Stimulated activated CD8-positive, alpha-beta memory T cell treated with anti-CD3 and anti-CD28 coated beads, Interleukin-15, amount 100 ng/mL, for 4 hours (primary cell): ENCODE measurements at regions not wholly inside any gene's neighbourhood (a gene's known extent, or its start where the extent isn't known, plus 50 kb on each side); places are given as distances from the start of the nearest gene placed in this dataset.
"Not testable (repeated sequence)": the region's sequence is repeated elsewhere in the genome, so short reads cannot be mapped to it uniquely, and the experiment has no call there.

Experiments
- DNase-seq, 2 donors: peaks; one replicate each; pipeline ENCODE4 v3.0.0-alpha.2; 2020; ENCODE audit warnings: low read depth in 2 of 2

DNA sequence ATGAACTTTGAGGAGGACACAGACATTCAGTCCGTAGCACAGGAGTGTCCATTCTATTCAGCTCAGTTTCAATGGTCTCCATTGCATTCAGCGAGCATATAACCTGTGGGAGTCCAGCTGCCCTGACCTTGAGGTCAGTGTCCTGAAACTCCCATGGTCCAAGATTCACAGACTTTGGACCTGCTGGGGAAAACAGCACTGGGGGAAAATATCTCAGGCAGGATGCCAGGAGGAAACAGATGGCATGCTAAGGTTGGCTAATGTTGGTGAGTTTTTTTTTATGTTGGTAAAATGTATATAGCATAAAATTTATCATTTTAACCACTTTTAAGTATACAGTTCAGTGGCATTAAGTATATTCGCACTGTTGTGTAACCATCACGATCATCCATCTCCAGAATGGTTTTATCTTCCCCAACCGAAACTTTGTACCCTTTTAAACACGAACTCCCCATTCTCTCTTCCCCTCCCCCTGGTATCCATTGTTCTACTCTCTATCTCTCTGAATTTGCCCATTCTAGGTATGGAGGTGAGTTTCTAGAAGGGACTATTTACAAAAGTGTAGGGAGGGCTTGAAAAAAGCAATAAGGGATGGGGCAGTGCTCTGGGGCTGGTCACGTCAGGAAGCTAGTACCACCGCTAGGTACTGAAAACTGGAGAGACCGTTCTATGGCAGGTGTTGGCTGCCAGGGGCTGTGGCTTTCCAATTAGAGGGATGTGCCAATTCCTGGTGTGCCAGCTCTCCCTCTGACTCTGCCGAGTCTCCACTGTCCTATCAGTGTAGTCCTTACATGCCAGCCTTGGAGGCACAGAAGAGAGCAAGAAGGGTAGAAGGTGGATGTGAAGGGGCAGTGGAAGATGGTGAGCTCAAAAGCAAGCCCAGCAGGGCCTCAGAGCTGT is 85.3 kb downstream of the FOXD2 start:
- DNase-seq: no peak

DNA sequence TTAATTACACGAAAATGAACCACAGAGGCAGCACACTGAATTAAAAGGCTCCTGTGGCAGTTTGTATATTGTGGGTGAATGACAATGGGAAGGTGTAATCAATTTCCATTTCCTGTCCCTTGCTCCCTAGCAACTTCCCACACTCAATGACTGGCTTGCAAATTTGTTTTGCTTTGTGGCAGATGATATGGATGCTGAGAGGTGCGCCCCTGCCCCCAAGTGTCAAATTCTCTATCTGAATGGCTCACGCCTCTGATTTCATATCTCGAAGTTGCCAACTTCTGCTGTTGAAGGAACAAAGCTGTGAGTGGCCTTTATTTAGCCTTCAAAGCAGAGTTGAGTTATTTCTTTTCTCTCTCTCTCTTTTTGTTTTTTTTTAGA is 86.0 kb downstream of the FOXD2 start:
- DNase-seq: no peak

DNA sequence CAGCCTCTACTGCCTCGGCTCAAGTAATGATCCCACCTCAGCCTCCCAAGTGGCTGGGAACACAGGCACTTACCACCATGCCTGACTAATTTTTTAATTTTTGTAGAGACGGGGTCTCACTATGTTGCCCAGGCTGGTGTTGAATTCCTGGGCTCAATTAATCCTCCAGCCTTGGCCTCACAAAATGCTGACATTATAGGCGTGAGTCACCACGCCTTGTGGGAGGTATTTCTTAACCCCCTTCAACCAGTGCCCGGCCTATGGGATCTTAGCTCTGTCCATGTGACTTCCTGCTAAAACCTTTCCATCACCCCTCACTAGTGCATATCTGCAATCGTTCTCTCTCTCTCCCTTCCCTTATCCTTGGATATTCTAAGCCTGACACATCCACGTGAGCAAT is 86.4 kb downstream of the FOXD2 start:
- no peak for DNase-seq

DNA sequence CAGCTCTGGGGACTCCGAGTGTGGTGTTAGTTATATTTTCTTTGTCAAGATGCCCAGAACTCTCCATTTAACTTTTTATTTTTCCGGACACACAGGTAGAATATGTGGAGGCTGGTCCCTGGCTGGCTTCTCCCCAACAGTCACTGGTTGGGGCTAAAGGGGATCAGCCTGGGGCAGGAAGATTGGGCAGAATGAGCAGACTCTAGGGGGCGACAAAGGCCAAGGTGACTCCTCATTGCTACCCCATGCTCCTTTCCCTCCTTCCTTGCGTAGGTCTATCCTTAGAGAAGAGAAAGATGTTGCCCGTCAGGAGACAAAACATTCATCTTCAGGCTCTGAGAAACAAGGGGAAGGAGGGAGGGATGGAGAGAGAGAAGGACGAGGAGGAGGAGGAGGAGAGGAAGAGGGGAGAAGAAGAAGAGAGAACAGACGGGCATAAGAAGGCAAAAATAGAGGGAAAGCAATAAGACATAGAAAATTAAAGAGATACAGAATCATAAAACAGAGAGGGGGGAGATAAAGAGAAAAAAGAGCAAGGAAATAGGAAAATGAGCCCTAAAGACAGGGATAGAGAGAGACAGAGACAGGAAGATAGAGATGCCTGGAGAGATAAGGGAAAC is 89.9 kb downstream of the FOXD2 start:
- no peak for DNase-seq

DNA sequence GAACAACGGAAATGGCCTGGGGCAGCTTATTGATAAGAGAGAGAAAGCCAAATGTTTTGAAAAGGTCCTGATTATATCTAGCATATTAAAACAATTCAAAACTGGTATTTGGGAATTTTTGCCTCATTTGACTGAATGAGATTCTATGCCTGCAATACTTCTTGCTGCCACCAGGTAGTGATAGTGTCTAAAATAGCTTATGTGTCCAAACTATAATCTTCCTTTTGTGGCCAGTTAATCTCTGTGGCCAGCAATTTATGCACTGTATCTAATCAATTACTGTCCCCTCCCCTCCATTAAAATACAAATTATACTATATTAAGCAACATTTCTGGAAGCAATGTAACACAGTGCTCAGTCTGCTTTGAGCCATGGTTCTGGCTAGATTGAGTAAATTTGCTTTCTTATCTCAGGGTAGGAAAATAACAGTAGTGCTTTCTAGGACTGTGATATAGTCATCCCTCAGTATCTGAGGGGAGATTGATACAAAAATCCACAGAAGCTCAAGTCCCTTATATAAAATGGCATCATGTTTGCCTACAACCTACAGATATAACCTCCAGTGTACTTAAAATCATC is 91.8 kb downstream of the FOXD2 start:
- no peak for DNase-seq

DNA sequence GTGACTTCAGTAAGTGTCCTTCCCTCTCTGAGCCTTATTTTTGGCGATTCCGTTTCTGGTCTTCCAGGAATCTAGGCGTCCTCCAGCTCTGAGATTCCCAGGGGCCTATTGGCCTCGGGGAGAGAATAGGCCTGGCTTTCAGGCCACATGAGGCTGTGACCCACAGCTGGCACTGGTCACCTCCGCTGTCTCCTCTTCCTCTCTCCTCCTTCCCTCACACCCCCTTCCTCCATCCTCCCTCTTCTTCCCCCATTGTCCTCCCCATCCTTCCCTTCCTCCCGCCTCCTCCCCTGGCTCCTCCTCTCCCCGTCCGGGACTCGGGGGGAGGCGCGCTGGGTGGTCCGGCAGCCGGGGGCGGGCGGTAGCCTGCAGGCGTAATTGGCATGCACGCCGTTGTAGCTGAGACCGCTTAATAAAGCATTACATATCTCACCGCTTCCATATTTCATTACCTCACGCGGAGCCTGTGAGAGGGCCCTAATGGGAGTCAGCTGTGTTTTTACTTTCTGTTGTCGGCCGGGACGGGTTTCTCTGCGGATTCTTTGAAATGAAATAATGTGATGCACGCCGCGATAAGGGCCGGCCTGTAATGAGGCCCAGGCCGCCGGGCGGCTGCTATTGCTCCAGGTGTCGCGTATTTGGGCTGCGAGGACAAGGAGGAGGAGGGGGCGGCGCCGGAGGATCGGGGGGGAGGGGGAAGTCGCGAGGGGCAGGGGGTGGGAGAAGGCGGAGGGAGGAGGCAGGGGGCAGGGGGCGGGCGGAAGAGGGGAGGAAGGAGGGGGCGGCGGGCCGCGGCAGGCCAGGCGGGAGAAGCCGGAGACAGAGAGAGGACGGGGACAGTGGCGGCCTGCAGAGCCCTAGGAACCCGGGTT is 95.3 kb downstream of the FOXD2 start:
- no peak for DNase-seq

DNA sequence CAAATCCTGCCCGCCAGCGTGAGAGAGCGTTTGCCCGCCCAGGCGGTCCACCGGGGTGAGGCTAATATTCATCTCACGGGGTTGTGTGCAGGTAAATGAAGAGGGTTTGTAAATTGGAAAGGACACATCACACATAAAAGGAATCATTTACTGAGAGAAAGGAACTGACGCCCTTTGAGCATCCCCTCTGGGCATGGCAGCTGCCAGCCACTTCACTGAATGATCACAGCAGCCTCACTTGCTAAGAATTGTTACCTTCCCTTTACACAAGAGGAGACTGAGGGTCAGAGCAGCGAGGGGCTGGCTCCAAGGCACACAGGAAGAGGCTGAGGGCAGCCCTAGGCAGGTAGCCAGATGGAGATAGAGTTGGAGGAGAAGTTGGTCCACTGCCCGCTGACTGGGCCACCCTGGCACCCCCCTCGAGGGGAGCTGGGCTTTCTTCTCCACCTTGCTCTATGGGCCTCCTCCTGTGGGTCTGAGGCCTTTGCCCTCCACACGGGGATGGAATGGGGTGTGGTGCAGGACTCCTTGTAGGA is 96.0 kb downstream of the FOXD2 start:
- DNase-seq: no peak

DNA sequence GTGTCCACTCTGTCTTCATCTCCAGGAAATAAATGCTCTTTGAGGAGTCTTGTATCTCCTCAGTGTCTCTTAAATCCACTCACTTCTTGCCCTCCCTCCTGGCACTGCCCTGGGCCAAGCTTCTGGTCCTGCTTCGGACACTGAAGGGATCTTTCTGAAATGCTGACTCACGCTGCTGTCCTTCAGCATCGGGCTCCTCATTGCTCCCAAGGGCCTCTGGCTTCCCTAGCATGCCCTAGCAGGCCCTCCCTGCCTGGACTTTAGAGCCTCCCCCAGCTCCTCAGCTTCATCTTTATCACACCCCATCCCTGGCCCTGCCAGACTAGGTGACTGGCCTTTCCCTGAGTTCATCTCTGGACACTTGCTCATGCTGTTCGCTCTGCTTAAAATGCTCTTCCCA is 96.6 kb downstream of the FOXD2 start:
- no peak for DNase-seq

DNA sequence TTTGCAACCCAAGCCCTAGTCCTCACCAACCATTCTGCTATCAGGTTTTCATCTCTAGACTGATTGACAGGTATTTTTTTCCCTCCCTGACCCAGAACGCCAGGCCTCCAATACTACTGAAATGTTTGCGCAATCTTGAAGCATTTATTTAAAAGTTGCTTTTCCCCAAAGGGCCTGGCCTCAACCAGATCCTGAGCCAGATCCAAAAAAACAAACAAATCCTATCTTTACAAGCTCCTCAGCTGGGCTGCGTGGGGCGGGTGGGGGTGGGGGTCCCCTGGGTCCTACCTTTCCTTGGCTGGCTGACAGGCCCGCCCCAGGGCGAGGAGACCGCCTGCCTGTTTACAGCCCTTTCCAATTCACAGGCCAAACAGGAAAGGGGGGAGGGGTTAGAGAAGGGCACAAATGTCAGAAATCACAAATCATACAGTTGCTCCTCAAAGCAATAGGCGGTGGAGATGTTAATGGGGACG is 98.8 kb downstream of the FOXD2 start:
- no peak for DNase-seq

DNA sequence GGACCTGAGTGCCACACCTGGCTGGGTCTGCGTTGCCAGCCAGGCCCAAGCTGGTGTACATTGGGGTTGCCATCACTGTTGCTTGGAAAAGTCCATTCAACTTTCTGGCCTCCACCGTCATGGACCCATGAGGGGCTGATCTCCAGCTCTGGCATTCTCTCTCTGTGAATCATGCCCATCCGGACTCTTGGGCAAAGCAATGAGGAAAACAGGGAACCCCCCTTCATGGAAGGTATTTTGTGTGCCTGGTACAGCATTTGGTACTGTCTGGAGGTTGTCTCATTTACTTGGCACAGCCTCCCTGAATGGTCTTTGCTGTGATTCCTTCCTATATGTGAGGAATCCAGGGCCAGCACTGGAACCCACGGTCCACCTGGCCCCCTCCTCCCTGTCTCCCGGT is 99.4 kb downstream of the FOXD2 start:
- DNase-seq: no peak

DNA sequence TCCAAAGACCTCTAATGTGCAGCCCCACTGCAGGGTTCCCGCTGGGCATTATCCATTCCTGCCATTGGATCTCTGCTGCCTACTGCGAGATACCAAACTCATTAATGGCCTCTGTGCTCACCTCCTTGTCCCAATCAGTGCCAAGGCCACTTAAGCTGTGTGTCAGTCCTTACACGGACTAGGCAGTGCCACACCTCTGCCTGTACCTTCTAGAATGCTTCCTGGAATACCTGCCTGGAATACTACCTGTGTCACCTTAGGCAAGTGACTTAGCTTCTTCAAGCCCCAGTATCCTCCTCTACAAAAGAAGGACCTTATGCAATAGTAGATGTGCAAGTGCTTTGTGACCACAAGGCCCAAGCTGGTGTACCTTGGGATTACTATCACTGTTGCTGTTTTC is 100.1 kb downstream of the FOXD2 start:
- DNase-seq: no peak

DNA sequence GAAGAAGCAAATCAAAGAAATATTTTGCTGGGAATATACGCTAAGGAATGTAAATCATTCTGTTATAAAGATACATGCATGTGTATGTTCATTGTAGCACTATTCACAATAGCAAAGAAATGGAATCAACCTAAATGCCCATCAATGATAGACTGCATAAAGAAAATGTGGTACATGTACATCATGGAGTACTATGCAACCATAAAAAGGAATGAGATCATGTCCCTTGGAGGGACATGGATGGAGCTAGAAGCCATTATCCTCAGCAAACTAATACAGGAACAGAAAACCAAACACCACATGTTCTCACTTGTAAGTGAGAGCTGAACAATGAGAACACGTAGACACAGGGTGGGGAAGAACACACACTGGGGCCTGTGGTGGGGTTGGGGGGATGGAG is 100.7 kb downstream of the FOXD2 start:
- DNase-seq: not testable (repeated sequence)

DNA sequence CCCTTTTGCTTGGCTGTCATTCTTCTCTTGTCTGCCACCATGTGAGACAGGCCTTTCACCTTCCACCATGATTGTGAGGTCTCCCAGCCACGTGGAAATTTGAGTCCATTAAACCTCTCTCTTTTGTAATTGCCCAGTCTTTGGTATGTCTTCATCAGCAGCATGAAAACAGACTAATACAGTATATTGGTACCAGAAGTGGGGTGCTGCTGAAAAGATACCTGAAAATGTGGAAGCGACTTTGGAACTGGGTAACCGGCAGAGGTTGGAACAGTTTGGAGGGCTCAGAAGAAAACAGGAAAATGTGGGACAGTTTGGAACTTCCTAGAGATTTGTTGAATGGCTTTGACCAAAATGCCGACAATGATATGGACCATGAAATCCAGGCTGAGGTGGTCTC is 103.9 kb downstream of the FOXD2 start:
- DNase-seq: not testable (repeated sequence)

DNA sequence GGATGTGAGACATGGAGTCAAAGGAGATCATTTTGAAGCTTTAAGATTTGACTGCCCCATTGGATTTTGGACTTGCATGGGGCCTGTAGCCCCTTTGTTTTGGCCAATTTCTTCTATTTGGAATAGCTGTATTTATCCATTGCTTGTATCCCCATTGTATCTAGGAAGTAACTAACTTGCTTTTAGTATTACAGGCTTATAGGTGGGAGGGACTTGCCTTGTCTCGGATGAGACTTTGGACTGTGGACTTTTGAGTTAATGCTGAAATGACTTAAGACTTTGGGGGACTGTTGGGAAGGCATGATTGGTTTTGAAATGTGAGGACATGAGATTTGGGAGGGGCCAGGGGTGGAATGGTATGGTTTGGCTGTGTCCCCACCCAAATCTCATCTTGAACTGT is 105.2 kb downstream of the FOXD2 start:
- DNase-seq: not testable (repeated sequence)

DNA sequence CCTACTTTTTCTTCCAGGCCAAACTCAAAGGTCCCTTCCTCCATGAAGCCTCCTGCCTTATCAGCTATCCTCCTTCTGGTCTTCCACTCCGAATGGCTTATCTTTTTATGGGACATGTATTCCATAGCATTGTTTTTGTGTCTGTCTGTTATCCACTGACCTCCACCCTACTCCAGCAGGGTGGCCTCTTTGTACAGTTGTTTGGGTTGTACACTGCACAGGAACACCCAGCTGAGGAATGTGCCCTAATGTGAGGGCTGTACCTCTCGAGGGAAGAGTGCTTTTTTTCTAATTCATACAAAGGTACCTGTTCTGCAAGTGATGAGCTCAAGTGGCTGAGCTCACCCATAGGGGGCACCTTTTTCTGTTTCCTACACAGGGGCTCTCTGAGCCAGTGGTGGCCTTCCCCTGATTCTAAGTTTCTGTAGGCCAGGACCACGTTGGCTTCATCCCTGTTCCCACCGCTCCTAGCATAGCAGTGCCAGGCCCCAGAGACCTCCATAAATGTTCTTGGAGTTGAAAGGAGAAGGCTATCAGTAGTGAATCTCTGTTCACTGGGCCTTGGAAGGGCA is 108.2 kb downstream of the FOXD2 start:
- no peak for DNase-seq

DNA sequence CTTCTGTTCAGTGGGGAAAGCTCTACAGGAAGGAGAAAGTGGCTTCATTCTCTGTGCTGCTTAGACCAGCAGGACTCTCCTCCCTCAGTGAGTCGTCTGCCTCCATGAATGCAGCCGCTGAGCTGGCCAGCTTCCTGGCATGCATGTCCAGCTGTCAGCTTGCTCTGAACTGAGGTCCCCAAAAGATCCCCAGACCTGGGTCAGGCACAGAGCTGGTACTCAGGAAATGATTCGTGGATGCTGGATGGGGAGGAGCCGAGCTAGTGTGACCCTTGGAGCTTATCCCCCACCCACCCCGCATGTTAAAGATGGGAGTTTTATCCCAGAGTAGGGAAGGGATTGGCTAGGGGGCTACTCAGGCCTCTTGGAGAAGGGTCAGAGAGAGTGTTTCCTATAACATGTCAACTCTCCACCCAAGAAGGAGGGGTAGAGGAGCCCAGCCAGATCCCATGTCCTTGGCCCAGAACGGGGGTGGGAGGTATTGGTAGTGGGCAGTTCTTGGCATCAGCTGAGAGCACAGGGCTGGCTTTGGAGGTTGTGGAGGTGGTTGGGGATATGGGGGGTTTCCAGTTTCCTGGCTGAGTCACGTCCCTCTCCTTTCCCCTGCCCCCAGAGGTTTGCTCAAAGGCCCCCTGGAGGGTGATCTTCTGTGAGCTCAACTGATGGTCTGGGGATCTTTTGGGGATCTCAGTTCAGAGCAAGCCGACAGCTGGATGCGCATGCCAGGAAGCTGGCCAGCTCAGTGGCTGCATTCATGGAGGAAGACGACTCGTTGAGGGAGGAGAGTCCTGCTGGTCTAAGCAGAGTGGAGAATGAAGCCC is 110.1 kb downstream of the FOXD2 start:
- no peak for DNase-seq

DNA sequence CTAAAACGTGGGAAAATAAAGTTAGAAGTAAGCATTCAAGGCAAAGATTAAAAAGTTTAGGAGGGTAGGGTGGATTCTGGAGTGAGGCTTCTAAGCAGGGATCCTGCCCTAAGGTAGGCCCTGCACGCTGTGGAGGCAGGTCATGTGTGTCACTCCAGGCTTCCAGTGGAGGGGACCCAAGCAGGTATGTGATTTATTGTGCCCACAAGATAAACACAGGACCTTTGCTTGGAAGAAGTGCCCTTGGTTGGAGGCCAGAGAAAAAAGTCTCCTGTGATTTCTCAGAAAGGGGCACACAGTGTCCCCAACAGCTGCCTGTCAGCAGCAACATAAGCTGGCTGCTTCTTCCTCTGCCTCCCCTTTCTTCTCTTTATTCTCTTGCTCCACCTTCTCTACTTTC is 110.8 kb downstream of the FOXD2 start:
- no peak for DNase-seq

DNA sequence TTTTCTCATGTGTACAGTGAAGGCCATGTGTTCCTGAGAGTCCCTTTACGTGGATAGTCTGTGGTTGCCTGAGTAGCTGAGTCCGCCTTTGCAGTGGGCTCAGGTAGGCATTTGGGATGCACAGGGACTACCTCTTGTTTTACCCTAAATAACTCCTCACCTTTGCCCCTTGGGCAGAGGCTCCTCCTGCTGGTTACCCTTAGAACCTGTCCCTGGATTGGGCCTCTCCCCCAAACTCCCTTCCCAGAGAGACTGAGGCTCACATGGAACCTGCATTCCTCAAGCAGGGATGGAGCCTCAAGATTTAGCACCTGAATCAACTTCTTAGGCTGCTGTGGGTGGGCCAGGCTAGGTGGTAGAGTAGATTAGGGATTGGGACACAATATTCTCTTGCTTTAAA is 111.7 kb downstream of the FOXD2 start:
- no peak for DNase-seq

DNA sequence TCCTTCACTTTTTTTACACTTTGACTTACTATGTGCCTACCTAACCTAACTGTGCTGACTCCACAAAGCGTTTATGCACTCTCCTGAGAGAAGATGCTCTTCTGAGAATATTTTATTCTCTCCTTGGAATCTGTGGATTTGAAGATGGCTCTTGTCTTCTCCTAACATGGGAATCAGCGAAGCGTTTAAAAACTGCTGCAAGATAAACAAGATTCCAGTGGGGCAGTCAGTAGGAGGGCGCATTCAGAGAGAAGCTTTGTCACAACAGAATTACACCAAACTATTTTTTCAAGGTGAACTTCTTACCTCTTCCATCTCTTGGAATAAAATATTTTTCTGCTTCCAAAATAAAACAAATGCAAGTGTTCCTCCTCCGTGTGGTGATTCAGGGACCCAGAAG is 113.1 kb downstream of the FOXD2 start:
- DNase-seq: no peak

DNA sequence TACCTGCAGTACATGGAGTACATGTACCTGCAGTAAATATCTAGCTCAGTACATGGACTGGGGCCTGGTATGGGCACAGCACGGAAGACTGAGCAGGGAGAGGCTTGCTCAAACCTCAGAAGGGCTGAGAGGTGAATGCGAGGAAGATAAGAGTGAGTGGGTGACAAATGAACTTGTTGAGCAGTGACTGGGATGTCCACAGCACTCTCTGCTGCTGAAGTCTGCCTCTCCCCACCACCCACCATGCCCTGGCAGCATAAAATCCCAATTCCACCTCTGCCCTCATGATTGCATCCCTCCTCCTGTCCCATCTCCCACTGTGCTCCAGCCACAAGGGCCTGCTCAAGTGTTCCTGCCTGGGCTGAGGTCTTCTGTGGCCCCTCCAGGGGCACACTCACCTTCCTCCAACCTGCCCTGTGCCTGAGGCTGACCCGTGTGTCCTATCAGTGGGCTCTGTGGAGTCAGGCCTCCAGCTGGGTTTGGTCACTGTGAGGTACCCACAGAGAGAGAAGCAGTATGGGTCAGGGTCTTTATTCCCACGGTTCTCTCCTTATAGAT is 114.2 kb downstream of the FOXD2 start:
- DNase-seq: no peak
